Activated CD8-positive, alpha-beta memory T cell treated with anti-CD3 and anti-CD28 coated beads for 24 hours (primary cell): ENCODE measurements at regions not wholly inside any gene's neighbourhood (a gene's known extent, or its start where the extent isn't known, plus 50 kb on each side); places are given as distances from the start of the nearest gene placed in this dataset.
A peak's percentile ranks its signal among the peaks of the same experiment; 100 is the strongest.

Experiments used
- DNase-seq: peaks from one replicate; pipeline ENCODE4 v3.0.0-alpha.2; 2020

DNA sequence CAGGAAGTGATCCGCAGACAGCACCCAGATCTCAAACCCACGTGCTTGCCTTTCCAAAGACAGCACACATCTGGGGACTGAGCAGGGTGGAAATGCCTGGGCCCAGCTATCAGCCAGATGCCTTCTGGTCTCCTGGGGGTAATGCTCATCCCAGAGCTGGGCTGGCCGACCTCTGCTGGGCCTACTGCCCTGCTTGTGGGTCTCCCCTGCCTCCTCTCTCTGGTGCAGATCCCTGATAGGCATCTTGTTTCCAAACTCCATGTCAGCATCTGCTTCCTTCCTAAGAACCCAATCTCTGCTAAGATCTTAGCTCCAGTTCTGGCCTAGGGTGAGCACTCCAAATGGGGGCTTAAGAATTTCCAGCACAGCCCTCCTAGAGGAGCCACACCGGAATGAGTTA, 1043.0 kb downstream of the VRK1 start:
- no peak for DNase-seq

DNA sequence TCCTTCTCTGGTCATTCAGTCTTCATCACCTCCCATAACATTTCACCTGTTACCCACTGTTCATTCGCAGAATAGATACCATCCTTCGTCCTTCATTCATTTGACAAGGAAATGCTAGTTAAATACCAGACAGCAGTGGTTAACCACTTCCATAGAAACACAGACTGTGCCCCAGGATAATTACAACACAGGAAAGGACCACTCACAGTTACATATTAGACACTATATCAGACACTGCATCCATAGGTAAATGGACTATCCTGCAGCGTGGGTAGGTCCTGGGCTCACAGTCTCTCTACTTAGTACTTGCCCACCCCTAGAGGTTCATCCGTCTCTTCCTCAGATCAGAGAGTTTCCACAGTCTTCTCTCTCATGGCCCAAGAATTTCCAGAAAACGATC, 1044.6 kb downstream of the VRK1 start:
- peak; percentile 11 for DNase-seq

DNA sequence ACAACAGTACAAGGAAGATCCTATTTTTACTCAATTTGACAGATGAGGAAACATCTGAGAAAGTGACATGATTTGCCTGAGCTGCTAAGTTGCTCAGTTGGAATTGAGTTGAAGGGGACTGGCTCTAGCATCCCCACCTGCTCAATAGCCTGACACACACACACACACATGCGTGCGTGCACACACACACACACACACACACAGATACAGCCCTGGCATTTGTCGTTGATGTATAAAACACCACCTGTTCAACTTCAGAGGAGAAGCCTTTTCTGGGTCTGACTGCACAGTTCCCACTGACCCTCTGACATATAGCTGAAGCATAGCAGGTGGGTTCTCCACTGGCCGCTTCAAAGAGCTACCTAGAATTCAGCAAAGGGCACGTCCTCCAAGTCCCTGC, 1045.9 kb downstream of the VRK1 start:
- DNase-seq = peak; percentile 13

DNA sequence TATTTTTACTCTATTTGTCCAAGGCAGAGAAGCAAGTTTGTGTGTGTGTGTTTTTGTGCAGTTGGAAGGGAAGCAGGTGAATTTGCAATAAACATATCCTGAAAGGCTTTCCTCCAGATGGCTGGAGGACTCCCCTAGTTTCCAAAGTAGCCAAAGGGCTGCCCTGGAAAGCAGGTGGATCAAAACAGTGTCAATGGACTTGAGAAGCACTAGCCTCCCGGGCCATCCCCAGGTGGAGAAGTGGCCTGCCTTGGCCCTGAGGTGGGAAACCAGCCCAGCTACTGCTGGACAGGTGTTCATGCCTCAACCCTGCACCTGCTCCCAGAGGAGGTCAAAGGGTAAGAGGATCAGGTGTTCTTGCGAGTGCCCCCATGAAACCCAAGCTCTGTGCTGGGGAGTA, 1046.9 kb downstream of the VRK1 start:
- peak; percentile 50 for DNase-seq

DNA sequence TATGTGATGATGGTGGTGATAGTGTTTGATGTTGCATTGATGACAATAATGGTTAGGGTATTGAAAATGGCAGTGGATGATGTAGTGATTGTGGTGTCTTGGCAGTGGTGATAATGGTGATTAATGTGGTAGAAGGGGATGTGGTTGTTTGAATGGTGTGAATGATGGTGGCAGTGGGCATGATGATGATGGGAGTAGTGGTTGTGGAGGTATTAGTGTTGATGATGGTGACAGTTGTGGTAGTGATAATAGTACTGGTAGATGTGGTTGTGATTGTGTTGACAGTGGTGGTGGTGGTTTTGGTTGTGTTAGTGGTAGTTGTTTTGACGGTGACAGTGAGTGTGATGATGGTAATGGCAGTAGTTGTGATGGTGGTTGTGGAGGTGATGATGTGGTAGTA, 1049.0 kb downstream of the VRK1 start:
- peak; percentile 37 for DNase-seq

DNA sequence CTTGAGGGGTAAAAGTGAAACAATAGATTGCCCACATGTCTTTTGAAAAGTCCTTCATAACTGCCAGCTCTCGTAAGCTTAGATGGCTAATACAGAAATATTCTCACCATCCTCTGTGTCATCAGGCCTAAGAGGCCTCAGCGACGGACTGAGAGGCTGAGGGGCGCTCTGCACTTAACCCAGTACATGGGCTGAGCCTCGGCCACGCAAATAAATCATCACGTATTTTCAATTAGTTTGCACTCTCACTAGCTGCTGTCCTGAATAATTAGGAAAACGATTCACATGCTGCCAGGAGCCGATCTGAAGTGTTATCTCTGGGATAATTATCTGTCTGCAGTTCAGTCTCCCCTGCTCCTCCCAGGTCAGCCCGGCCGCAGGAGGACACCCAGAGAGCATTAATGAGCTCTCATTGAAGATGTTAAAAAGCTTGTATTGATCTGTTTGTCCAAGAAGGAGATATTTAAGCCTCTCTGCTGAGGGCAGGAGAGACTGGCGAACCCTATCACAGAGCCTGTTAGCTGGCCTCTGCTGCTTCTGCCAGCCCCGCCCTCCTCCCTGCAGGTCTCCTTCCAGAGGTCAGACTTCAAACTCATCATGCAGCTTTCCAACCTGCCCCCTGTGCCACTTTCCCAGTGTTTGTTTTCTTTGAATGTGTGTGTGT, 1051.3 kb downstream of the VRK1 start:
- DNase-seq = peak; percentile 30

DNA sequence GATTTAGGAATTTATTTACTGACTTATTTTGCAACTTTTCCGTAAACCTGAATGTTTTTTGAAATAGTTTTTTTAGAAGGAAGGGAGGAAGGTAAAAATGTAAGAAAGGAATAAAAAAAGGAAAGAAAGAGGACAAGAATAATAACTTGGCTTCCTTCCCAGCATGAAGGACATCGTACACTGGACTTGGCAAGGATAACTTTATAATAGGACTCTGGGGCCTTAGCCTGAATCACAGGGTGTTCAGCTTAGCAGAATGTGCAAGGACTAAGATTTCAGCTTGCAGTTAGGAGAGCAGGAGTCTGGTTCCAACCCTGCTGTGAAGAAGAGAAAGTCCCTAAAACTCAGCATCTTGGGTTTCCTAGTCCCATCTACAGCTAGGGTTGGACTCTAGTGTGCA, 1053.3 kb downstream of the VRK1 start:
- peak; percentile 11 for DNase-seq

DNA sequence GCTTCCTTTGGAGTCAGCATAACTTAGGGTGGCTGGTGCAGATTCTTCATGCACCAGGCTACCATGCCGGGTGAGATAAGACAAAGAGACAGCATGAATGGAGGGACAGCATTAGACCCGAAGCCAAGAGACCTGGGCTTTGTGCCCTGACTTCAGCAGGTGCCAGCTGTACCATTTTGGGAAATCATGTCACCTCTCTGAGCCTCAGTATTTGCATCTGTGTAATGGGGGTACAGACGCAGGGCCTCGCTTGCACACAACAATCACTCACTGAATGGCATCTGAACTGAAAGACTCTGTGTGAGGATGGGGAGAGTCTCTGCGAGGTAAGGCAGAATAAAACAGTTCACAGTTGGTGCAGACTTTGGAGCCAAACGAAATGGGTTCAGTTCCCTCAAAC, 1053.7 kb downstream of the VRK1 start:
- peak; percentile 4 for DNase-seq

DNA sequence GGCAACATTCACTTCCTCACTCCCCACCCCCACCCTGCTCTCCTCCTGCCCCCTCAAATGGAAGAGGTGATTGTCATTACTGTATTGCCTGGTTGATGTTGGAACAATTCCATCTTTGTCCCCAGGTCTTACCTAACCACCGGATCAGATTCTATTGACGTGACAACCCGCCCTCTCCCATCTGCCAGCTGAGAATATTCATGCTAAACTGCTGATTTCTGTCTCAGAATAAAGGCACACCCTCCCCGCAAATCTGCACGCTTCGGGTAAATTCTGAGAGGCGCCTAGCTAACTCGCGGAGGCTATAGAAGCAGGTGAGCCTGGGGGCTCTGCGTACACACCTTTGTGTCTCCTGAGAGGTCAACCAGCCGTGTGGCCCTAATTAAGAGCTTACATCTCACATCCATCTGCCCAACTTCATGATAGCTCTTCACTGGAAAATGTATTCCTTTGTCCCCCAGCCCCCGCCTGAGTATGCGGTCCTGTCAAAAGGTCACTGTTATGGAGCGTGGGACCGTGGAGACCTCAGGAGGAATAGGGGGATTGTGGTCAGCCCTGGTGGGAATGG, 1054.3 kb downstream of the VRK1 start:
- peak; percentile 37 for DNase-seq

DNA sequence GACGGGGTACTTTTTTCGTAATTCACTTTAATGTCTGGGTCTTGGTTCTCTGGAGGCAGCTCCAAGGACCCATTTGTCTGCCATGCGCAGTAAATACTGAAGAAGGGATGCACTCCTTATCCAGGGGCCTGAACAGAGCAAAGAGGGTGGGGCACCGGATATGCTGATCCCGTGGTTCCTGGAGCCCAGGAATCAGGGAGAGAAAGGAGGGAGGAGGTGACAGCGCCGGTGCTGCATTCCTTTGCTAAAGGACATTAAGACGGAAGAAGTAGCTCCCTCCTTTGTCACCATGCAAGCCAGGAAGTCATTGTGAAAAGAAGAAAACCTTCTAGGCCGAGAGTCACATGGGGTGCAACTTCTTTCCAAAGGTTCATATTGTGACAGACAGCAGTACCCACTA, 1057.7 kb downstream of the VRK1 start:
- no peak for DNase-seq

DNA sequence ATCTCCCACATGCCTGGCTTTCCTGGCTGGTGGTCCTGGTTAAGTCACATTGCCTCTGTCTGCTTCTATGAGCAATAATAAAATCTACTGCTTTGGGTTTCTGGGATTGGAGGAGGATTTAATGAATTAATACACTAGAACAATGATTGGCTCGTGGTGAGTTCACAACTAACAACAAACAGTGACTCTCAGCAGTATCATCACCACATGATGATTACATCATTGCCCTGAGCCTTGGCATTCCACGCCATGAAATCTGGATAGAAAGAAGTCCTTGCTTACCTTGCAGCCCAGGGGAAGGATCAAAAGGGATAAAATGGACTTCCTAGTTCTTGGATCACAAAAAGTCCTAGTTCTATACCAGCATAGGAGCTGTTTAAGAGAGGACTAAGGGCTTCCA, 1069.0 kb downstream of the VRK1 start:
- no peak for DNase-seq

DNA sequence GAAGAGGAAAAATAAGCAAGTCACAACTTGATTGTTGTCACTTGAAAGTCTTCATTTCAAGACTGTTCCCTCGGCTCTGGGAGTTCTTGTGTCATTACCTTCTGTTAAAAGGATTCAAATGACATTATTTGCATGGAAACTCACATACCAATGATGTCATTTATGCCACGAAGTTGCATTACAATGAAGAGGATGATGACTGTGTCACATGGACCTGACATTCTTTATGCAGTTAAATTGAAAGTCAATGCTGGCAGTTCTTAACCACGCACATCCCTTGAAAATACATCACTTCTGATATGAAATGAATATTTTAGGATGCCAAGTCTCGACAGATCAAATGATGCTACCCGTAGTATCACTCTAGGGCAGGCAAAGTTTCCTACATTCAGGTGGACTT, 1069.5 kb downstream of the VRK1 start:
- DNase-seq = no peak

DNA sequence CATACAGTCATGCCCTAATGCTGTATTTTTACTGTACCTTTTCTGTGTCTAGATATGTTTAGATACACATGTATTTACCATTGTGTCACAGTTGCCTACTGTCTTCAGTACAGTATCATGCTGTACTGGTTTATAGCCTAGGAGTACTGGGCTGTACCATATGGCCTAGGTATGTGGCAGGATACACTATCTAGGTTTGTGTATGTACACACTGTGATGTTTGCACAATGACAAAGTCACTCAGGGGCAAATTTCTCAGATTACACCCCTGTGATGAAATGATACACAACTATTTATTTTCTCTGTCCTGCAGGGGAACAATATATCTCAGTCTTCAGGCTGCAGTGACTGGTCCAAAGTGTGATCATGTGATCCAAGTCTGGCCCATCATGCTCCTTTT, 1076.1 kb downstream of the VRK1 start:
- DNase-seq = no peak

DNA sequence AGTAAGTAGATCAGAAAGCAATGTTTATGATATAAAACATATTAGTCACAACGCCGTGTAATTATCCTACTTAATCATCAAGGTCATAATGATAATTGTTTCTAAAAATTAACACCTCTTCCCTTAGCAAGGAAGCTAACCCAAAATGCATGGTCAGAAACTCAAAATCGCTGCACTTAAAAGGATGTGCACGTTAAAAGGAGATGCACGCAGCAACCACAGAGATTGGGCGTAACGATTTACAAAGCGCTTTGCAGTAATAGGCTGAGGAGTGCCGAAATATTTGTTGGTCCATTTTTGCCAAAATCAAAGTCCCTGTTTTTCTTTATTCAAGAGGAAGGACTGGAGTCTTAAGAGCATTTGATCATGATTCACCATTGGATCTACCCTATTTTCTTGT, 1077.2 kb downstream of the VRK1 start:
- DNase-seq = no peak

DNA sequence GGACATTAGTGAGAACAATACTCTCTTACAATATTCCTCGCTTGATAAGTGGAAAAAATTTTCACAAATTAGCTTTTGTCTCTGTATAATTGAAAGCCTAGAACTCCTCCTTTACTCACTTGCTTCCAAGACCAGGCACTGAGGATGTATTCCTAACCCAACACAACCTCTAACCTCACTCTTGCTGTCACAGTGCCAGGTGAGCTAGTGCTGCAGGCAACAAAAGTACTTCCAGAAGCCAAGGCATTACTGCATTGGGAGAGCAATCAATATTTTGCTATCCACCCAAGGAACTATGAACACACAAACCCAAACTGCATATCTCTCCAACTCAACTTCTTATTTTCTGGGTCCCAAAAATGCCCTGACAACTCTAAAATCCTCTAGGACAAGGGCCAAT, 1081.0 kb downstream of the VRK1 start:
- DNase-seq = no peak

DNA sequence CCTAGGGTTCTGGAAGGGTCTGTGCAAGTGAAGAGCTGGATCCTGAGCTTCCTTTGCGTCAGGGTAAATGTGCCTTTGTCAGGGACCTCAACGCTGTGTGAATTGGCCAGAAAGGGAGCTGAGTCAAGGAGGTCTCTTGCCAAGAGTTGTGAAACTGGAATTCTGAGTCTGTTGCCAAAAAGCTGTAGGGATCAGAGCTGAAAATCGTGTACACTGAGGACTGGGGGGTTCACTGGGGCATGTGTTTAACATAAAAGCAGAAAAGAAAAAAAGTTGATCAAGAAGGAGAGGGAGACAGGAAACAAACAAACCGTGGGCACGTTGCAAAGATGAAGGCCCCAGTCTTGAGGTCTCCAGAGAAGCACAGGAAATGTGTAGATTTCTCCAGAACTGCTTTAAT, 1081.5 kb downstream of the VRK1 start:
- peak; percentile 57 for DNase-seq

DNA sequence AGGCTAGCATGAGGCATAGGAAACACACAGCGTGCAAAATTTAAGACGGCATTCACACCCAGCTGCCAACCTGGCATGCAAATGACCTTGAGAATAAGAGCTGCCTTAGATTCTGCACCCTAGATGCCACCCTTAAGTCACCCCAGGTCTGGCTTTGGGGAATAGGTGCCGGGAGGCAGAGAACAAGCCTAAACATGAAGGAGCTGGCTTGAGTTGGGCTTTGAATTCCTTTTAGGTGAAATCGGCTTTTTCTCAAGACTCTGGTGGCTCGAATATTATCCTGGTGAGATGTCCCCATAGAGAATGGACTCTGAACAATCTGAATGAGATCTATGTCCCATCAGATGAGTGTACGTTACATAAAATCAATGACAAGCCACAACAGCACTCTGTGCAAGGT, 1090.5 kb downstream of the VRK1 start:
- DNase-seq = no peak

DNA sequence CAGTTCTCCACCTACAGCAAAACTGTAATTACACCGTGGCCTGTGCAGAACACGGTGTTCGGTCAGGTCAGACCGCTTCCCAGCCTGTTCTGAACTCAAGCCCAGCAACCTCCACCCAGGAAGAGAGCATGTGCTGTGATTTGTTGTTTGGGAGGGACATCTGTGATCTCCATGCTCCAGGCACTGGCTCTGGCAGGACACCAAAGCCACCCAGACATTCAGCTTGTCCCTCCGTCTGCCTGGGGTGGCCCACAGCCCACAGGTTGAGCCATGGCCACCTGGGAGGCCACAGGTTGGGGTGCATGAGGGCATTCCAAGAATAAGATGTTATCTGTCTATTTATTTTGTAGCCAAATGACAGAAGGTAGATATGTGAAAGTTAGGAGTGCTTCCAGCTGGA, 1091.1 kb downstream of the VRK1 start:
- no peak for DNase-seq

DNA sequence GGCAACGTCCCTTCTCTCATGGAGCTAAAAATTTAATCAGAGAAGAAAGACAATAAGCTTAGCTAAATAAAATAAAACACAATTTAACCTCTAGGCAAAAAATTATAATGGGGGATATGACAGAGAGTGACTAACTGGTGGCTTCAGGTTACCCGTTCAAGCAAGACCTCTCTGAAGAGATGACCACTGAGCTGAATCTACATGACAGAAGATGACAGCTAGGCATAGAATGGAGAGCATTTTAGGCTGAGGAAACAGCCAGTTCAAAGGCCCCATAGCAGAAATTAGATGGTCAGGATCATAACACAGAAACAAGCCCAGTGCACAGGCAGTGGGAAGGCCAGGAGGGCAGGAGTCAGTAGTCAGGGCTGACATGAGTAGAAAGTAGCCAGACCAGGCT, 1094.3 kb downstream of the VRK1 start:
- DNase-seq = no peak

DNA sequence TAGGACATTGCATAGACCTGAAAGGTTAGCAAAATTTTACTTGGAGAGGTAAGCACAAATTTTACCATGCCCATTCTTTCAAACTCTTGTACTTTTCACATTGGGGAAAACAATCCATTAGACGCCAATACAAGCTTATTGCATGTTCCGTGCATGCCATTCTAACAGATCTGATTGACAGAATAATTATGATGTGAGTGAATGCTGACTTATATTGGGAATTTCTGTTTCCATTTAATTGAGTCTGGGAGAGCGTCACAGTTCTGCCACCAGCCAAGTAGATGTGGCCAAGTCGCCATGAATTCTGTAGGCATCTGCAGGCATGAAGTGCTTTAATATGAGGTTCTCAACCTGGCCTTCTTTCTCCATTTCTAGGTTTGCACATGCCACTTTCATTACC, 1097.4 kb downstream of the VRK1 start:
- DNase-seq = no peak

DNA sequence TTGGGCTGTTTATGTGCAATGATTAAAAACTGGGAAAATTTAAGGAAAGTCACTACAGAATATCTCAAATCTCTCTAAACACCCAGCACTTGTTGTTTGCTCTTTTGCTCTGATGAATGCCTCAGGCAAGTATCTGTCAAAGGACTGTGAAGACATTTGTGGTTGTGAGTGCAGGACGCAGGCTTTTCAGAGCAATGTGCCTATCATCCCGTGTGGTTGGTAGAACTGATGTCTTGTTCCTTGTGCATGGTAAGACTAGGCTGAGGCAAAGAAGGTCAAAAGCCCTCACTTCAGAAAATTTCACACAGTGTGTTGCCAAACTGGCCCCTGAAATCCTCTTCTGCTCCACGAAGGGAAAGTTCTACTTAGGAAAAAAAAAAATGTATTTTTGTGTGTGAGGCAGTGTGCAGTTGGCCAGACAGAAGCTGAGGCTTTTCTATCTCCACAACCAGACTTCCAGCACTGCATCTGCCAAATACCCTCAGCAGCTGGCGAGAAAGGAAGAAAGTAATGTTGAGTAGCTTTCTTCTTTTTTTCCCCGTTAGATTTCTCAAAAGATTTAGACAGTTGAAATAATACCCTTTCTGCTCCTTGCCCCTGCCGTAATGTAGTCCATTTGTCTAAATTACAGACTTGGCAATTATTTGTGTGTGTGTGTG, 1103.1 kb downstream of the VRK1 start:
- no peak for DNase-seq

DNA sequence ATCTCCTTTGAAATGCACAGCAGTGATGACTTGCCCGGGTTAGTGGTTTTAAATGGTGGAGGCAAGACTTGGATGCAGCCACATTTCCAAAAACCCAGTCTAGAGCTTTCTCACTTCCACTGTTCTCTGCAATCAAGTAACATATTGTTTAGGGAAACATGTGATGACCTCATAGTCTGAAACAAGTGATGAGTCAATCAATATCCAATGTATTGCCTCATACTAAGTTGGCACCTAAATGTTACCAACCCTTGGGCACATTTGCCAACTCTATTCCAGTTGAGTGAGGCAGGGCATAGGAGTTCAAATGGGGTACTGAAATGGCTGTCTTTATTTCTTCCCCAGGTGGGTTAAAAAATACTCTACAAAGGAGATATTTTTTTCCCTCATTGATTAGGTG, 1105.4 kb downstream of the VRK1 start:
- DNase-seq = no peak

DNA sequence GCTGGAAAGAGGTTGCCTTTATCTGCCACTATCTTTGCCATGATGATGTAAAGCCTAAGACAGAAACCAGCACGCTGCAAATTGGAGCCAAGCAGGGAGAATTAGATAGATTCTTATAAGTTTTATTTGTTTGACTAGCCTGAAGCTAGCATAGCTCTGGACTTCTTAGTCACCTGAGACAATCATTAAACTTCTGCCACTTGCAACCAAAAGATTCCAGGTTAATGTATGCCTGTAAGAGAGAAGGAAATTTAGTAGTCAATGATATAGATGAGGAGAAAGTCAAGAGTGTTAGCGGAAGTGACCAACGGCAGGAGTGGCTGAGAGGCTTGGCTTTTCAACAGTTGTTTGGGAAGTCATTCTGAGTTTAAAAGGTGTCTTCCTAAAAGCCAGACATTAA, 1106.6 kb downstream of the VRK1 start:
- DNase-seq = no peak

DNA sequence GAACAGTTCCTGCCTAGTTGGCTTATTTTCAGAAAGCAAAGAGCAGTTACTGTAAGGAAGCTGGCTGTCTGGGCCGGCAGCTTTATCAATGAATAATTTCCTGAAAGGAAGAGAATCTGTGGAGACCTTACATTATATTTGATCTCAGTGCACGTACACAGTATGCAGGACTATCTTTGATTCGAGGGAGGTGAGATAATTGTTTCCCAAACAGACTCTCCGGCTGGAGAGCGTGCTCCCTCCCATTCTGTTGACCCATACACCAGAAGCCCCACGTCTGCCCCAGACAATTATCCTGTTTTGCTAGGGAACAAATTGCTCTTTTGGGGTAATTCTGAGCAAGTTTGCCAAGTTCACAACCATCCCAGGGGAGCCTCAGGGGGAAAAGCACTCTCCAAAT, 1115.0 kb downstream of the VRK1 start:
- DNase-seq = no peak

DNA sequence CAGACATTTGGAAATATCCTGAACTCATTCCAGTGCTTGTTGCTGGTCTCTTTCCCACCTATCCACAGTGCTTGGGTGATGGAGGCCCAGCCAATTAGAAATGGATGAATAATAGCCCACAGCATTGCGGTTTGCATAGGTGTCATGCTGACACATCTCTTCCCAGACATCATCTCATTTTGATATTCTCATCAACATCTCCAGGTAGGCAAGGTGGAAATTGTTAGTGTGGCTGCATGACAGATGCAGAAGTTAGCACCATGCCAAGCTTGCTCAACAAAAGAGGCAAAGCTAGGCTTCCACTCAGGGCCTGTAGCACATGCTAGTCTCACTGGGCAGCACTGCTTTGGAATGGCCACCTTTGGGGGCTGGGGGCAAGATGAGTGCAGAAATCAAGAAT, 1118.9 kb downstream of the VRK1 start:
- no peak for DNase-seq
